ENCODE measurements at regions not wholly inside any gene's neighbourhood (a gene's known extent, or its start where the extent isn't known, plus 50 kb on each side); places are given as distances from the start of the nearest gene placed in this dataset.

- no peak for DNase-seq (ENCODE audit: low spot score)
- peaks cover 7% of the 10 kb centered on the region for H3K27me3 Mint-ChIP-seq (ENCODE audit: unreplicated experiment)
- H3K9me3 Mint-ChIP-seq (ENCODE audit: unreplicated experiment), result no peaks in the 10 kb centered on the region
- no peaks in the 10 kb centered on the region for H3K4me1 Mint-ChIP-seq (ENCODE audit: unreplicated experiment)
- no peaks in the 10 kb centered on the region for H3K36me3 Mint-ChIP-seq (ENCODE audit: low read depth, unreplicated experiment)
- no peak overlapping the region for H3K27ac Mint-ChIP-seq (ENCODE audit: unreplicated experiment)
- TF ChIP-seq CTCF (IDR thresholded peaks at IDR 0.05; ENCODE audit: unreplicated experiment), result no peak
- no peak overlapping the region for H3K4me3 Mint-ChIP-seq (ENCODE audit: unreplicated experiment)
Measured at GRCh38 chr17:72412650-72413076, 291.8 kb downstream of the SOX9 start.

- no peak overlapping the region for H3K4me3 Mint-ChIP-seq (ENCODE audit: unreplicated experiment)
- no peak for TF ChIP-seq CTCF (IDR thresholded peaks at IDR 0.05; ENCODE audit: unreplicated experiment)
- DNase-seq (ENCODE audit: low spot score), result no peak
- H3K27me3 Mint-ChIP-seq (ENCODE audit: unreplicated experiment), result peaks cover 9% of the 10 kb centered on the region
- H3K4me1 Mint-ChIP-seq (ENCODE audit: unreplicated experiment), result no peaks in the 10 kb centered on the region
- no peak overlapping the region for H3K27ac Mint-ChIP-seq (ENCODE audit: unreplicated experiment)
- H3K9me3 Mint-ChIP-seq (ENCODE audit: unreplicated experiment), result peaks cover 4% of the 10 kb centered on the region
- H3K36me3 Mint-ChIP-seq (ENCODE audit: low read depth, unreplicated experiment), result peaks cover 4% of the 10 kb centered on the region
Measured at GRCh38 chr17:72413077-72414031, 292.5 kb downstream of the SOX9 start.

GRCh38 chr17:72414032-72414396, 293.2 kb downstream of the SOX9 start:
- Mint-ChIP-seq H3K36me3 (ENCODE audit: low read depth, unreplicated experiment) (peaks cover 5% of the 10 kb centered on the region), H3K4me3 (ENCODE audit: unreplicated experiment) (no peak overlapping the region), H3K27ac (ENCODE audit: unreplicated experiment) (no peak overlapping the region), H3K27me3 (ENCODE audit: unreplicated experiment) (peaks cover 7% of the 10 kb centered on the region), H3K4me1 (ENCODE audit: unreplicated experiment) (no peaks in the 10 kb centered on the region), H3K9me3 (ENCODE audit: unreplicated experiment) (peaks cover 5% of the 10 kb centered on the region)
- DNase-seq (ENCODE audit: low spot score), result no peak
- TF ChIP-seq CTCF (IDR thresholded peaks at IDR 0.05; ENCODE audit: unreplicated experiment), result no peak

GRCh38 chr17:72414967-72415853, 294.4 kb downstream of the SOX9 start:
- peaks cover 5% of the 10 kb centered on the region for H3K36me3 Mint-ChIP-seq (ENCODE audit: low read depth, unreplicated experiment)
- no peak overlapping the region for H3K4me3 Mint-ChIP-seq (ENCODE audit: unreplicated experiment)
- H3K4me1 Mint-ChIP-seq (ENCODE audit: unreplicated experiment), result no peaks in the 10 kb centered on the region
- peaks cover 5% of the 10 kb centered on the region for H3K9me3 Mint-ChIP-seq (ENCODE audit: unreplicated experiment)
- no peak for DNase-seq (ENCODE audit: low spot score)
- H3K27me3 Mint-ChIP-seq (ENCODE audit: unreplicated experiment), result peaks cover 4% of the 10 kb centered on the region
- no peak for TF ChIP-seq CTCF (IDR thresholded peaks at IDR 0.05; ENCODE audit: unreplicated experiment)
- no peak overlapping the region for H3K27ac Mint-ChIP-seq (ENCODE audit: unreplicated experiment)
